ENCODE measurements at regions not wholly inside any gene's neighbourhood (a gene's known extent, or its start where the extent isn't known, plus 50 kb on each side); places are given as distances from the start of the nearest gene placed in this dataset.

DNA sequence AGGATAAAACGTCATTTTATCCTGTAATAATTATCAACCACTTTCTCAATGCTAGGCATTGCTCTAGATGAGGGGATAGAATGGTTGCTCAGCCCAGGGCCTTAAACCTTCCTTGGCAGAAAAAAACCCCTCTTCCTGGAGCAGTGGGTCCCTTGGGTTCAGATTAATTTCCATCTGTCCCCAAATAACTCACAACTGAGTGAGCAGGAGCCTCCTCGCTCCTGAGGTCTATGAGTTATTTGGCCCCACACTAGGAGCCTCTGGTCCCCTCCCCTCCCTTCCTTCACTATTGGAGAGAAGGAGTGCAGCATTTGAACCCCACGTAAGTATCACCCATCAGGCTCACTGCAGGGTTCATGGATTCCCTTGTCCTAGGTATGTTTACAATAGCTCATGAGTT lies 157.5 kb upstream of the FHL2 start:
- Histone ChIP-seq H3K27me3 (ENCODE audit: control insufficient read depth, extremely low read depth, insufficient read depth, low read length) (peaks cover 56% of the 10 kb centered on the region), H3K27ac (ENCODE audit: control insufficient read depth, insufficient read depth, low read length) (no peak overlapping the region), H3K4me3 (ENCODE audit: control insufficient read depth in 2 of 3, extremely low read depth in 1 of 3, insufficient read depth in 2 of 3, low read depth in 1 of 3, low read length in 3 of 3) (no peak overlapping the region), H3K4me2 (ENCODE audit: control insufficient read depth, extremely low read depth, insufficient read depth, low read depth, low read length) (no peak overlapping the region), H2AFZ (ENCODE audit: control insufficient read depth, low read length) (no peak overlapping the region), H3K4me1 (ENCODE audit: control insufficient read depth, extremely low read depth, insufficient read depth, low read length) (peaks cover 15% of the 10 kb centered on the region), H3K9me3 (ENCODE audit: control insufficient read depth, low read depth, low read length) (no peaks in the 10 kb centered on the region), H3K9me1 (ENCODE audit: control insufficient read depth, extremely low read depth, insufficient read depth, low read length) (no peaks in the 10 kb centered on the region), H3K9ac (ENCODE audit: control insufficient read depth, extremely low read depth, insufficient read depth, low read length) (no peak overlapping the region), H3K79me2 (ENCODE audit: control insufficient read depth, insufficient read depth, low read length) (no peaks in the 10 kb centered on the region), H3K36me3 (ENCODE audit: control insufficient read depth in 2 of 2, extremely low read depth in 1 of 2, insufficient read depth in 2 of 2, low read length in 2 of 2) (no peaks in the 10 kb centered on the region), H4K20me1 (ENCODE audit: control insufficient read depth, extremely low read depth, insufficient read depth, low read length) (no peaks in the 10 kb centered on the region)
- FAIRE-seq: no peak
- dilution Hi-C loops (cut with MboI; ENCODE audit: extremely low pct_ligation_motif_present, low sequenced_read_pairs): loop anchor here (25.0 kb wide), 1 partner anchor 206 kb away; no protein-coding TSS in a partner anchor
- DNase-seq (ENCODE audit: low read depth, low spot score): no peak
- TF ChIP-seq EZH2 (IDR thresholded peaks at IDR 0.05; ENCODE audit: low read length): no peak
- TF ChIP-seq, protein P1, sequence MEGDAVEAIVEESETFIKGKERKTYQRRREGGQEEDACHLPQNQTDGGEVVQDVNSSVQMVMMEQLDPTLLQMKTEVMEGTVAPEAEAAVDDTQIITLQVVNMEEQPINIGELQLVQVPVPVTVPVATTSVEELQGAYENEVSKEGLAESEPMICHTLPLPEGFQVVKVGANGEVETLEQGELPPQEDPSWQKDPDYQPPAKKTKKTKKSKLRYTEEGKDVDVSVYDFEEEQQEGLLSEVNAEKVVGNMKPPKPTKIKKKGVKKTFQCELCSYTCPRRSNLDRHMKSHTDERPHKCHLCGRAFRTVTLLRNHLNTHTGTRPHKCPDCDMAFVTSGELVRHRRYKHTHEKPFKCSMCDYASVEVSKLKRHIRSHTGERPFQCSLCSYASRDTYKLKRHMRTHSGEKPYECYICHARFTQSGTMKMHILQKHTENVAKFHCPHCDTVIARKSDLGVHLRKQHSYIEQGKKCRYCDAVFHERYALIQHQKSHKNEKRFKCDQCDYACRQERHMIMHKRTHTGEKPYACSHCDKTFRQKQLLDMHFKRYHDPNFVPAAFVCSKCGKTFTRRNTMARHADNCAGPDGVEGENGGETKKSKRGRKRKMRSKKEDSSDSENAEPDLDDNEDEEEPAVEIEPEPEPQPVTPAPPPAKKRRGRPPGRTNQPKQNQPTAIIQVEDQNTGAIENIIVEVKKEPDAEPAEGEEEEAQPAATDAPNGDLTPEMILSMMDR (optimal IDR thresholded peaks at IDR 0.05 in 1 of 3, IDR thresholded peaks at IDR 0.05 in 1 of 3, conservative IDR thresholded peaks at IDR 0.05 in 1 of 3; ENCODE audit: extremely low read depth in 1 of 3, insufficient read depth in 2 of 3, low read length in 3 of 3): no peak

DNA sequence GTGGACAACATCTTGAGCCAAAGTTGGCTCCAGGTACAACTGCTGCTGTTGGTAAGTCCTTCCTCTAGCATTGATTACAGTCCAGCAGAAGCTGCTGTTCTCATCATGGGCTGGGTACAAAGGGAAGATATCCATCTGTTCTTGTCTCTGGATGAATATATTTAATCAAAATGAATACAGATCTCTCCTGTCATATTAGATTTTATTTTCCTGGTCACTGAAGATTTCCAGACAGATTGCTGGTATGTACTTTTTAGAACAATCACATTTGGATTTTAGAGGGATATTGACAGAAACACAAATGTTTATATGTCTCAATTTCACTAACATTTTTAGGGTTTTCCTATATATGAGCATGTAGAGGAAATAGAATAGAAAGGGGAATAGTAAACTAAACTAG lies 155.4 kb upstream of the FHL2 start:
- no peak for FAIRE-seq
- Histone ChIP-seq H2AFZ (ENCODE audit: control insufficient read depth, low read length) (no peak overlapping the region), H3K4me3 (ENCODE audit: control insufficient read depth in 2 of 3, extremely low read depth in 1 of 3, insufficient read depth in 2 of 3, low read depth in 1 of 3, low read length in 3 of 3) (no peak overlapping the region), H3K4me2 (ENCODE audit: control insufficient read depth, extremely low read depth, insufficient read depth, low read depth, low read length) (no peak overlapping the region), H3K4me1 (ENCODE audit: control insufficient read depth, extremely low read depth, insufficient read depth, low read length) (peaks cover 15% of the 10 kb centered on the region), H3K9ac (ENCODE audit: control insufficient read depth, extremely low read depth, insufficient read depth, low read length) (no peak overlapping the region), H4K20me1 (ENCODE audit: control insufficient read depth, extremely low read depth, insufficient read depth, low read length) (no peaks in the 10 kb centered on the region), H3K27ac (ENCODE audit: control insufficient read depth, insufficient read depth, low read length) (no peak overlapping the region), H3K9me3 (ENCODE audit: control insufficient read depth, low read depth, low read length) (no peaks in the 10 kb centered on the region), H3K79me2 (ENCODE audit: control insufficient read depth, insufficient read depth, low read length) (no peaks in the 10 kb centered on the region), H3K36me3 (ENCODE audit: control insufficient read depth in 2 of 2, extremely low read depth in 1 of 2, insufficient read depth in 2 of 2, low read length in 2 of 2) (no peaks in the 10 kb centered on the region), H3K9me1 (ENCODE audit: control insufficient read depth, extremely low read depth, insufficient read depth, low read length) (no peaks in the 10 kb centered on the region), H3K27me3 (ENCODE audit: control insufficient read depth, extremely low read depth, insufficient read depth, low read length) (peaks cover 42% of the 10 kb centered on the region)
- no peak for DNase-seq (ENCODE audit: low read depth, low spot score)
- dilution Hi-C loops (cut with MboI; ENCODE audit: extremely low pct_ligation_motif_present, low sequenced_read_pairs): loop anchor here (25.0 kb wide), 1 partner anchor 208 kb away; no protein-coding TSS in a partner anchor
- TF ChIP-seq, protein P1 (optimal IDR thresholded peaks at IDR 0.05 in 1 of 3, IDR thresholded peaks at IDR 0.05 in 1 of 3, conservative IDR thresholded peaks at IDR 0.05 in 1 of 3; ENCODE audit: extremely low read depth in 1 of 3, insufficient read depth in 2 of 3, low read length in 3 of 3): no peak
- no peak for TF ChIP-seq EZH2 (IDR thresholded peaks at IDR 0.05; ENCODE audit: low read length)

Measured in keratinocyte (primary cell).